Activated CD8-positive, alpha-beta memory T cell treated with anti-CD3 and anti-CD28 coated beads for 24 hours (primary cell): ENCODE measurements at regions not wholly inside any gene's neighbourhood (a gene's known extent, or its start where the extent isn't known, plus 50 kb on each side); places are given as distances from the start of the nearest gene placed in this dataset.

Experiments used
- DNase-seq: peaks from one replicate; pipeline ENCODE4 v3.0.0-alpha.2; 2020

- no peak for DNase-seq
Observed at GRCh38 chr9:107727086-107727780, 237.7 kb upstream of the KLF4 start.

GRCh38 chr9:107723015-107723414, 233.4 kb upstream of the KLF4 start:
- DNase-seq: no peak

- DNase-seq: no peak
Observed at GRCh38 chr9:107721705-107722245, 232.2 kb upstream of the KLF4 start.

GRCh38 chr9:107720501-107720900, 230.9 kb upstream of the KLF4 start:
- DNase-seq: no peak

GRCh38 chr9:107717529-107718314, 228.2 kb upstream of the KLF4 start:
- DNase-seq: no peak

- DNase-seq: no peak
Observed at GRCh38 chr9:107715740-107716139, 226.2 kb upstream of the KLF4 start.

GRCh38 chr9:107713470-107713869, 223.9 kb upstream of the KLF4 start:
- no peak for DNase-seq

- no peak for DNase-seq
Observed at GRCh38 chr9:107712390-107712789, 222.8 kb upstream of the KLF4 start.

- DNase-seq: no peak
Observed at GRCh38 chr9:107711542-107711941, 222.0 kb upstream of the KLF4 start.

GRCh38 chr9:107710953-107711352, 221.4 kb upstream of the KLF4 start:
- no peak for DNase-seq

- no peak for DNase-seq
Observed at GRCh38 chr9:107710546-107710945, 221.0 kb upstream of the KLF4 start.

GRCh38 chr9:107708791-107709190, 219.2 kb upstream of the KLF4 start:
- no peak for DNase-seq

- DNase-seq: no peak
Observed at GRCh38 chr9:107707915-107708441, 218.4 kb upstream of the KLF4 start.

GRCh38 chr9:107707428-107707837, 217.9 kb upstream of the KLF4 start:
- DNase-seq: no peak

GRCh38 chr9:107706701-107707427, 217.3 kb upstream of the KLF4 start:
- DNase-seq: no peak

GRCh38 chr9:107705521-107705920, 216.0 kb upstream of the KLF4 start:
- DNase-seq: no peak

- DNase-seq: no peak
Observed at GRCh38 chr9:107704774-107705173, 215.2 kb upstream of the KLF4 start.

GRCh38 chr9:107703651-107704050, 214.1 kb upstream of the KLF4 start:
- no peak for DNase-seq

- no peak for DNase-seq
Observed at GRCh38 chr9:107700847-107701246, 211.3 kb upstream of the KLF4 start.

- no peak for DNase-seq
Observed at GRCh38 chr9:107699231-107699630, 209.7 kb upstream of the KLF4 start.

- no peak for DNase-seq
Observed at GRCh38 chr9:107698779-107699178, 209.2 kb upstream of the KLF4 start.

GRCh38 chr9:107696302-107696701, 206.7 kb upstream of the KLF4 start:
- no peak for DNase-seq

- no peak for DNase-seq
Observed at GRCh38 chr9:107694390-107694789, 204.8 kb upstream of the KLF4 start.
